H9 (cell line): ENCODE measurements at regions not wholly inside any gene's neighbourhood (a gene's known extent, or its start where the extent isn't known, plus 50 kb on each side); places are given as distances from the start of the nearest gene placed in this dataset.

Experiments used
- DNase-seq: peaks from one replicate; pipeline ENCODE4 v3.0.0-alpha.2; 2017
- H2AFZ ChIP-seq: one replicate; pipeline ENCODE4 v1.6.1; 2013; ENCODE audit warnings: mild to moderate bottlenecking, low read length, control low read depth, moderate library complexity
- H2AK5ac ChIP-seq: 2 replicates; pipeline ENCODE4 v1.6.1; 2013; ENCODE audit warnings: low read length, control low read depth, mixed read lengths; ENCODE audit not compliant: insufficient read length
- H2BK120ac ChIP-seq: one replicate; pipeline ENCODE4 v1.6.1; 2013; ENCODE audit warnings: low read depth, mild to moderate bottlenecking, low read length, control low read depth, inconsistent platforms; ENCODE audit not compliant: poor library complexity, severe bottlenecking
- H2BK12ac ChIP-seq: 2 replicates; pipeline ENCODE4 v1.6.1; 2013; ENCODE audit warnings: low read length, control low read depth, mixed read lengths, low read depth; ENCODE audit not compliant: insufficient read length
- H2BK15ac ChIP-seq: 2 replicates; pipeline ENCODE4 v1.6.1; 2013; ENCODE audit warnings: low read depth, low read length, control low read depth
- H2BK20ac ChIP-seq: one replicate; pipeline ENCODE4 v1.6.1; 2013; ENCODE audit warnings: low read depth, mild to moderate bottlenecking, low read length, control low read depth, inconsistent platforms; ENCODE audit not compliant: poor library complexity, severe bottlenecking
- H2BK5ac ChIP-seq: 2 replicates; pipeline ENCODE4 v1.6.1; 2013; ENCODE audit warnings: low read length, control low read depth, mixed read lengths; ENCODE audit not compliant: insufficient read length
- H3K14ac ChIP-seq: 2 replicates; pipeline ENCODE4 v1.6.1; 2013; ENCODE audit warnings: low read length, control low read depth; ENCODE audit not compliant: insufficient read depth
- H3K18ac ChIP-seq: 2 replicates; pipeline ENCODE4 v1.6.1; 2013; ENCODE audit warnings: low read depth, mild to moderate bottlenecking, mixed read lengths, low read length, control low read depth; ENCODE audit not compliant: insufficient read length
- H3K23ac ChIP-seq: 2 replicates; pipeline ENCODE4 v1.6.1; 2013; ENCODE audit warnings: low read length, control low read depth, mixed read lengths, low read depth; ENCODE audit not compliant: insufficient read length
- H3K23me2 ChIP-seq: 2 replicates; pipeline ENCODE4 v1.6.1; 2013; ENCODE audit warnings: low read depth, mild to moderate bottlenecking, mixed read lengths, low read length, control low read depth; ENCODE audit not compliant: insufficient read length, poor library complexity, severe bottlenecking
- H3K27ac ChIP-seq: 2 replicates; pipeline ENCODE4 v1.5.1; 2013; ENCODE audit warnings: low read length, control low read depth, mixed read lengths, low read depth; ENCODE audit not compliant: insufficient read length
- H3K27me3 ChIP-seq: 2 replicates; pipeline ENCODE4 v1.6.1; 2013; ENCODE audit warnings: low read length, control low read depth, inconsistent platforms; ENCODE audit not compliant: insufficient read depth
- H3K4ac ChIP-seq: 2 replicates; pipeline ENCODE4 v1.6.1; 2013; ENCODE audit warnings: low read depth, mild to moderate bottlenecking, control low read depth, inconsistent platforms, low read length, moderate library complexity
- H3K4me1 ChIP-seq: 2 replicates; pipeline ENCODE4 v1.6.1; 2013; ENCODE audit warnings: low read length, control low read depth, inconsistent platforms; ENCODE audit not compliant: insufficient read depth
- H3K4me2 ChIP-seq: 2 replicates; pipeline ENCODE4 v1.6.1; 2013; ENCODE audit warnings: low read length, control low read depth, mixed read lengths; ENCODE audit not compliant: insufficient read length, insufficient read depth
- H3K56ac ChIP-seq: 2 replicates; pipeline ENCODE4 v1.6.1; 2013; ENCODE audit warnings: low read depth, mild to moderate bottlenecking, mixed read lengths, low read length, control low read depth; ENCODE audit not compliant: insufficient read length
- H3K79me1 ChIP-seq: 2 replicates; pipeline ENCODE4 v1.6.1; 2013; ENCODE audit warnings: low read depth, mild to moderate bottlenecking, moderate library complexity, low read length, control low read depth, inconsistent platforms; ENCODE audit not compliant: insufficient read depth, poor library complexity, severe bottlenecking
- H3K79me2 ChIP-seq: 2 replicates; pipeline ENCODE4 v1.6.1; 2013; ENCODE audit warnings: low read length, control low read depth, inconsistent platforms; ENCODE audit not compliant: insufficient read depth
- H3K9ac ChIP-seq: 2 replicates; pipeline ENCODE4 v1.6.1; 2013; ENCODE audit warnings: low read length, control low read depth, mixed read lengths; ENCODE audit not compliant: insufficient read length; ENCODE audit errors: extremely low read depth
- H3K9me3 ChIP-seq: one replicate; pipeline ENCODE4 v1.6.1; 2013; ENCODE audit warnings: low read depth, low read length, inconsistent platforms; ENCODE audit not compliant: control insufficient read depth
- H3T11ph ChIP-seq: one replicate; pipeline ENCODE4 v1.6.1; 2013; ENCODE audit warnings: mild to moderate bottlenecking, low read length, control low read depth, inconsistent platforms
- H4K20me1 ChIP-seq: one replicate; pipeline ENCODE4 v1.6.1; 2013; ENCODE audit not compliant: control insufficient read depth, insufficient read length, insufficient read depth
- H4K5ac ChIP-seq: 2 replicates; pipeline ENCODE4 v1.6.1; 2013; ENCODE audit warnings: low read depth, mild to moderate bottlenecking, mixed read lengths, low read length, control low read depth; ENCODE audit not compliant: insufficient read length
- H4K8ac ChIP-seq: replicated peaks from 2 replicates; pipeline ENCODE4 v1.6.1; 2013; ENCODE audit warnings: low read length, control low read depth, mixed read lengths, low read depth; ENCODE audit not compliant: insufficient read length
- H4K91ac ChIP-seq: 2 replicates; pipeline ENCODE4 v1.6.1; 2013; ENCODE audit warnings: low read depth, mild to moderate bottlenecking, moderate library complexity, mixed read lengths, low read length, control low read depth; ENCODE audit not compliant: insufficient read length
- H3K27ac Mint-ChIP-seq, 3 experiments: 2 replicates in 2 of 3; 3 replicates in 1 of 3; pipeline ENCODE4 v1.8.0; 2020 to 2021; ENCODE audit warnings: mixed read lengths in 3 of 3, mild to moderate bottlenecking in 1 of 3, moderate library complexity in 1 of 3
- H3K27me3 Mint-ChIP-seq: 2 replicates; pipeline ENCODE4 v1.8.0; 2021; ENCODE audit warnings: low read depth, mild to moderate bottlenecking, moderate library complexity, mixed read lengths
- H3K36me3 Mint-ChIP-seq, 3 experiments: 2 replicates in 2 of 3; 3 replicates in 1 of 3; pipeline ENCODE4 v1.8.0; 2020 to 2021; ENCODE audit warnings: low read depth in 3 of 3, mixed read lengths in 3 of 3; ENCODE audit not compliant: insufficient read depth in 1 of 3
- H3K4me1 Mint-ChIP-seq, 2 experiments: 2 replicates each; pipeline ENCODE4 v1.8.0; 2020; ENCODE audit warnings: mixed read lengths in 2 of 2
- H3K4me3 Mint-ChIP-seq, 2 experiments: 2 replicates in 1 of 2; 3 replicates in 1 of 2; pipeline ENCODE4 v1.8.0; 2020 to 2021; ENCODE audit warnings: mild to moderate bottlenecking in 2 of 2, mixed read lengths in 2 of 2, moderate library complexity in 1 of 2
- H3K9me3 Mint-ChIP-seq, 2 experiments: 2 replicates in 1 of 2; 3 replicates in 1 of 2; pipeline ENCODE4 v1.8.0; 2020; ENCODE audit warnings: mild to moderate bottlenecking in 2 of 2, mixed read lengths in 2 of 2, moderate library complexity in 1 of 2
- TF ChIP-seq, protein P1 (sequence below): fragments of 200-600 bp; sonication (generic); conservative IDR thresholded peaks from 3 replicates; pipeline ENCODE4 v1.8.0; 2021; ENCODE audit warnings: antibody characterized with exemption, mild to moderate bottlenecking

DNA sequence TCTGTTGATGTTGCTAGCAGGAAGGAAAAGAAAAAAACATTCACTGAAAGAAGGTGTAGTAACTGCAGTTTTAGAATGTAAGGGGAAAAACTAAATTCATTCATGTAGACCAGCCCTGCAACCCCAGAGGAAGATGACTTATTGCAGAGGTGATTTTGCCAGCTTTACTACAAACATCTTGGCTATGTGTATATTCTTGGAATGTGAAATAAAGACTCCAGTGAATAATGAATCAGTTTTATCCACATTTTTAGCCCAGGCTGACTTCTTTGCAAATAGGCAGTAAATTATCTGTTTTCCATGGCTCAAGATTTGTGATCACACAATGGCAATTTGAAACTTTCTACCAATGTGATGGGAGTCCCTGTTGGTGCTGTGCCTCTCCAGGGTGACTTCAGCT is 206.1 kb upstream of the SETBP1 start:
- Histone ChIP-seq H3K4me2 (no peak overlapping the region), H2BK15ac (no peak overlapping the region), H3K9ac (no peak overlapping the region), H4K91ac (no peak overlapping the region), H2AK5ac (no peak overlapping the region), H3T11ph (no peak overlapping the region), H3K4ac (no peak overlapping the region), H3K79me2 (no peaks in the 10 kb centered on the region), H3K18ac (no peak overlapping the region), H2AFZ (no peak overlapping the region), H2BK5ac (no peak overlapping the region), H4K8ac (no peak overlapping the region), H4K20me1 (no peaks in the 10 kb centered on the region), H2BK20ac (no peak overlapping the region), H3K79me1 (no peaks in the 10 kb centered on the region), H3K23ac (no peak overlapping the region), H3K27me3 (no peaks in the 10 kb centered on the region), H3K23me2 (no peaks in the 10 kb centered on the region), H3K27ac (no peak overlapping the region), H3K9me3 (peaks cover 10% of the 10 kb centered on the region), H4K5ac (no peak overlapping the region), H3K4me1 (no peaks in the 10 kb centered on the region), H2BK12ac (no peak overlapping the region), H3K14ac (no peak overlapping the region), H3K56ac (no peak overlapping the region), H2BK120ac (no peak overlapping the region)
- Mint-ChIP-seq H3K27me3 (peaks cover 3% of the 10 kb centered on the region; the same call in 1 of the 2 replicates), H3K36me3 (peaks cover 3 to 12% (median 10%) of the 10 kb centered on the region in 3 experiments; a peak in 6 of 7 replicates), H3K4me3 (no peak overlapping the region), H3K9me3 (peaks cover 12 to 13% of the 10 kb centered on the region in 2 experiments), H3K4me1 (0 out of 4 replicates have a peak, but pooled peaks cover 0 to 2% of the 10 kb centered on the region in 2 experiments), H3K27ac (no peak overlapping the region)
- TF ChIP-seq, protein P1, sequence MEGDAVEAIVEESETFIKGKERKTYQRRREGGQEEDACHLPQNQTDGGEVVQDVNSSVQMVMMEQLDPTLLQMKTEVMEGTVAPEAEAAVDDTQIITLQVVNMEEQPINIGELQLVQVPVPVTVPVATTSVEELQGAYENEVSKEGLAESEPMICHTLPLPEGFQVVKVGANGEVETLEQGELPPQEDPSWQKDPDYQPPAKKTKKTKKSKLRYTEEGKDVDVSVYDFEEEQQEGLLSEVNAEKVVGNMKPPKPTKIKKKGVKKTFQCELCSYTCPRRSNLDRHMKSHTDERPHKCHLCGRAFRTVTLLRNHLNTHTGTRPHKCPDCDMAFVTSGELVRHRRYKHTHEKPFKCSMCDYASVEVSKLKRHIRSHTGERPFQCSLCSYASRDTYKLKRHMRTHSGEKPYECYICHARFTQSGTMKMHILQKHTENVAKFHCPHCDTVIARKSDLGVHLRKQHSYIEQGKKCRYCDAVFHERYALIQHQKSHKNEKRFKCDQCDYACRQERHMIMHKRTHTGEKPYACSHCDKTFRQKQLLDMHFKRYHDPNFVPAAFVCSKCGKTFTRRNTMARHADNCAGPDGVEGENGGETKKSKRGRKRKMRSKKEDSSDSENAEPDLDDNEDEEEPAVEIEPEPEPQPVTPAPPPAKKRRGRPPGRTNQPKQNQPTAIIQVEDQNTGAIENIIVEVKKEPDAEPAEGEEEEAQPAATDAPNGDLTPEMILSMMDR: no peak
- no peak for DNase-seq
